Upper lobe of left lung (tissue), 4 donors: ENCODE measurements at regions not wholly inside any gene's neighbourhood (a gene's known extent, or its start where the extent isn't known, plus 50 kb on each side); places are given as distances from the start of the nearest gene placed in this dataset.
"Not testable (repeated sequence)": the region's sequence is repeated elsewhere in the genome, so short reads cannot be mapped to it uniquely, and the experiment has no call there.

Source experiments
- EP300 ChIP-seq, 4 donors: sonication (generic); formaldehyde crosslinking; IDR thresholded peaks; one replicate each; pipeline ENCODE4 v1.5.1; 2017; ENCODE audit warnings: antibody characterized with exemption in 4 of 4, control low read depth in 2 of 4
- POLR2A ChIP-seq, 4 donors: fragments of 450-650 bp; IDR thresholded peaks; one replicate each; pipeline ENCODE4 v1.5.1; 2016 to 2017; ENCODE audit warnings: antibody characterized with exemption in 4 of 4, mild to moderate bottlenecking in 2 of 4
- POLR2AphosphoS5 ChIP-seq, 2 donors: sonication (generic); formaldehyde crosslinking; IDR thresholded peaks; one replicate each; pipeline ENCODE4 v1.5.1; 2017; ENCODE audit warnings: antibody characterized with exemption in 2 of 2
- TF ChIP-seq, protein P1 (sequence below), 6 experiments: fragments of 450-650 bp in 4 of 6; fragments of 200-600 bp in 2 of 6; sonication (generic) in 2 of 6; IDR thresholded peaks; one replicate each; pipeline ENCODE4 v1.5.1; 2016 to 2019; ENCODE audit warnings: antibody characterized with exemption in 6 of 6

- TF ChIP-seq, protein P1, sequence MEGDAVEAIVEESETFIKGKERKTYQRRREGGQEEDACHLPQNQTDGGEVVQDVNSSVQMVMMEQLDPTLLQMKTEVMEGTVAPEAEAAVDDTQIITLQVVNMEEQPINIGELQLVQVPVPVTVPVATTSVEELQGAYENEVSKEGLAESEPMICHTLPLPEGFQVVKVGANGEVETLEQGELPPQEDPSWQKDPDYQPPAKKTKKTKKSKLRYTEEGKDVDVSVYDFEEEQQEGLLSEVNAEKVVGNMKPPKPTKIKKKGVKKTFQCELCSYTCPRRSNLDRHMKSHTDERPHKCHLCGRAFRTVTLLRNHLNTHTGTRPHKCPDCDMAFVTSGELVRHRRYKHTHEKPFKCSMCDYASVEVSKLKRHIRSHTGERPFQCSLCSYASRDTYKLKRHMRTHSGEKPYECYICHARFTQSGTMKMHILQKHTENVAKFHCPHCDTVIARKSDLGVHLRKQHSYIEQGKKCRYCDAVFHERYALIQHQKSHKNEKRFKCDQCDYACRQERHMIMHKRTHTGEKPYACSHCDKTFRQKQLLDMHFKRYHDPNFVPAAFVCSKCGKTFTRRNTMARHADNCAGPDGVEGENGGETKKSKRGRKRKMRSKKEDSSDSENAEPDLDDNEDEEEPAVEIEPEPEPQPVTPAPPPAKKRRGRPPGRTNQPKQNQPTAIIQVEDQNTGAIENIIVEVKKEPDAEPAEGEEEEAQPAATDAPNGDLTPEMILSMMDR (IDR thresholded peaks at IDR 0.05), result not testable (repeated sequence)
- TF ChIP-seq POLR2A, POLR2AphosphoS5, EP300 (IDR thresholded peaks at IDR 0.05): not testable (repeated sequence)
Observed at GRCh38 chr15:77930907-77931306, 146.6 kb downstream of the TBC1D2B start.
